Activated T-helper 17 cell treated with anti-CD3 and anti-CD28 coated beads, Interleukin-2, amount 50 U/mL, for 72 hours (primary cell): ENCODE measurements at regions not wholly inside any gene's neighbourhood (a gene's known extent, or its start where the extent isn't known, plus 50 kb on each side); places are given as distances from the start of the nearest gene placed in this dataset.
A peak's percentile ranks its signal among the peaks of the same experiment; 100 is the strongest.

ENCODE experiments used
- ATAC-seq: fragments of 150-1000 bp; cut with Tn5 transposase; replicated peaks from 2 replicates; pipeline ENCODE4 v1.10.0; 2021; ENCODE audit warnings: mild to moderate bottlenecking, moderate library complexity
- H3K27ac Mint-ChIP-seq: one replicate; pipeline ENCODE4 v1.8.0; 2022; ENCODE audit warnings: mixed read lengths
- H3K27me3 Mint-ChIP-seq: one replicate; pipeline ENCODE4 v1.8.0; 2022; ENCODE audit warnings: mixed read lengths
- H3K36me3 Mint-ChIP-seq: one replicate; pipeline ENCODE4 v1.8.0; 2022; ENCODE audit warnings: low read depth, mild to moderate bottlenecking, mixed read lengths
- H3K4me1 Mint-ChIP-seq: one replicate; pipeline ENCODE4 v1.8.0; 2022; ENCODE audit warnings: mixed read lengths
- H3K4me3 Mint-ChIP-seq: one replicate; pipeline ENCODE4 v1.8.0; 2022; ENCODE audit warnings: mild to moderate bottlenecking, mixed read lengths
- H3K9me3 Mint-ChIP-seq: one replicate; pipeline ENCODE4 v1.8.0; 2022; ENCODE audit warnings: mixed read lengths

DNA sequence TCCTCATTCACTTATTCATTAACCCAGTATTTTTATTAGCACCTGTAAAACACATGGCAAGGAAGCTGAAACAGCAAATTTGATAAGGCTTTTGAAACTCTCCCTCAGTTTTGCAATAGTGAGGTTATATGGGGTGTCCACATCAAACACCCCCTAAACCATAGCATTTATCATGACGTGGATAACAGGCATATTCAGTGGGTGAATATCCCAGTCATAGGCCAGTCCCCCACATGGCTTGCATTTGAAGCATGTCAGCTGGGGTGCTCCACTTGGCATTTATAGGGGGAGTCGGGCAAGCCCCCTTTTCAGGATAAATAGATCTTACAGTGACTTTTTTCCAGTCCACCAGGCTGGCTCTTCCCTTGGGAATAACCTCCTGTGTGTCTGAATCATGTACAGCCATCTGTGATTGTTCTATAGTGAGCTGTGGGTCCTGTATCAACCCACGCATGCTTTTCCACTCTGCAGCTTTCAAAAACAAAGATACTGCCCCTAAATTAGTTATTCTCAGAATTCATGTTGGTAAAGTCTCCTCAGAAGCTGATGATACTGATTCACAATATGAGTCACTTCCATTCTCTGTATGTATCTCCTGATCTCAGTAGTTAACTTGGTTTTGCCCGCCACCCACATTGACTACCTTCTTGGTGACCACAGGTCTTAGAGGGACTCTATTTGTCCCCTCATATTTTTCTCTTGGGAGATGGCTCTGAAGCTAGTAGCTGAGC, 84.4 kb upstream of the SPIN1 start:
- peaks cover 21% of the 10 kb centered on the region for H3K27me3 Mint-ChIP-seq
- peak overlapping the region; percentile 75 for H3K27ac Mint-ChIP-seq
- H3K4me3 Mint-ChIP-seq: peak overlapping the region; percentile 45
- H3K36me3 Mint-ChIP-seq: no peaks in the 10 kb centered on the region
- H3K9me3 Mint-ChIP-seq: no peaks in the 10 kb centered on the region
- peak; percentile 94 for ATAC-seq
- peaks cover 21% of the 10 kb centered on the region for H3K4me1 Mint-ChIP-seq

DNA sequence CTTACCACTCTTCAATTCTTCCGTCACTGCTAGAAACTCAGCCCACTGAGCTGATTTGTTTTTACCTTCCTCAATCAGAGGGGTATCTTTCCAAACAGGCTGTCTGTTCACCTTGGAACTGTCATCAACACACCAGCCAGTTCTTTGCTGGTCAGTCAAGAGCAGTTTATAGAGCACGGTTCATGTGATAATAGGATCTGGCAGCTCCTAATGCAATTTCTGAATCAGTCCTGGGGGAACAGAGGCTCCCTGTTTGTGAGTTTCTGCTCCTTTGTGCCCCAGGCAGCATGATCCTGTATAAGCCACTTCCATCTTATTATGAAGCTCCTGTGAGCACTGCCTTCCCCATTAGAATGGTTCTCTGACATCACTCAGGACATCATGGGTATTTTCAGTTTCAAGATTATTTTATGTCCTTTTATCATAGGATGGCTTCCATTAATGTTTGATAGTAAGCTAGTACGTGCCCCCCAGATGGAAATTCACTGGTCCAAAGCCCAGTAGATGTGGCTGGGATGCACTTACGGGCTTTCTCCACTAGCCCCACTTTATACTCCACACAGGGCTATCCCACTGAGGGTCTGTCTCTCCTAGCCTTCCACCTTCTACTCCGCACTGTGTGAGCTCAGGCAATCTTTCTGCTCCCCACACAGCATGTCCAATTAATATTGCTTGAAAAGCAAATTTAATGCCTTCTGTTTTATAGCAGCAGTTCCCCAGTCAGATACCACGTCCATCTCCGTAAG, 85.5 kb upstream of the SPIN1 start:
- peaks cover 17% of the 10 kb centered on the region for H3K27me3 Mint-ChIP-seq
- peak overlapping the region; percentile 45 for H3K4me3 Mint-ChIP-seq
- no peaks in the 10 kb centered on the region for H3K9me3 Mint-ChIP-seq

GRCh38 chr9:88300556-88300955, 87.7 kb upstream of the SPIN1 start:
- Mint-ChIP-seq H3K9me3 (no peaks in the 10 kb centered on the region), H3K27ac (no peak overlapping the region), H3K4me1 (peaks cover 16% of the 10 kb centered on the region), H3K4me3 (no peak overlapping the region), H3K36me3 (no peaks in the 10 kb centered on the region), H3K27me3 (peaks cover 12% of the 10 kb centered on the region)
- no peak for ATAC-seq

More for the DNA sequence above, 85.5 kb upstream of the SPIN1 start:
- ATAC-seq: no peak
- Mint-ChIP-seq H3K27ac (peak overlapping the region; percentile 75), H3K4me1 (peaks cover 21% of the 10 kb centered on the region), H3K36me3 (no peaks in the 10 kb centered on the region)

DNA sequence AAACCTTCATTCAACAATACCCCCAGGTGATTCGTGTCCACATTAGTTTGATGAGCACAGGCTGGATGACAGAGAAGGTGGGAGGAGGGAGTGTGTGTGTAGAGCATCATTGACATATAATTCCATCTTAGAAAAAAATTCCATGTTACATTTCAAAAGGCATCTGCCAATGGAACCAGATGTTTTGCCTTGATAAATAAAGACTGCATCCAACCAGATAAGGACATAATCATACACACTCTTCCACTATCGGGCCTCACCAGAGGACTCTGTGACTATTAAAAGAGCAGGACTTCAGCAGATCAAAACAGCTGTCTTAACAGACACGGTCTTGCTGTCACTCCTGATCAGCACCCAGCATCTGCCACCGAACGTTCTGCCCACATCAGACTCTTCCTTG, 96.4 kb upstream of the SPIN1 start:
- H3K4me1 Mint-ChIP-seq: no peaks in the 10 kb centered on the region
- H3K4me3 Mint-ChIP-seq: no peak overlapping the region
- H3K36me3 Mint-ChIP-seq: no peaks in the 10 kb centered on the region
- H3K27me3 Mint-ChIP-seq: no peaks in the 10 kb centered on the region
- H3K27ac Mint-ChIP-seq: no peak overlapping the region
- ATAC-seq: no peak
- no peaks in the 10 kb centered on the region for H3K9me3 Mint-ChIP-seq

GRCh38 chr9:88291056-88291455, 97.2 kb upstream of the SPIN1 start:
- Mint-ChIP-seq H3K27ac (no peak overlapping the region), H3K9me3 (no peaks in the 10 kb centered on the region), H3K36me3 (no peaks in the 10 kb centered on the region), H3K4me1 (no peaks in the 10 kb centered on the region), H3K27me3 (no peaks in the 10 kb centered on the region), H3K4me3 (no peak overlapping the region)
- no peak for ATAC-seq

- no peaks in the 10 kb centered on the region for H3K27me3 Mint-ChIP-seq
- peaks cover 9% of the 10 kb centered on the region for H3K9me3 Mint-ChIP-seq
- ATAC-seq: no peak
- H3K4me3 Mint-ChIP-seq: no peak overlapping the region
- no peaks in the 10 kb centered on the region for H3K4me1 Mint-ChIP-seq
- no peaks in the 10 kb centered on the region for H3K36me3 Mint-ChIP-seq
- H3K27ac Mint-ChIP-seq: no peak overlapping the region
Observed at GRCh38 chr9:88289532-88289931, 98.7 kb upstream of the SPIN1 start.

GRCh38 chr9:88287972-88288371, 100.3 kb upstream of the SPIN1 start:
- H3K27ac Mint-ChIP-seq: no peak overlapping the region
- H3K36me3 Mint-ChIP-seq: no peaks in the 10 kb centered on the region
- ATAC-seq: no peak
- H3K27me3 Mint-ChIP-seq: no peaks in the 10 kb centered on the region
- peaks cover 9% of the 10 kb centered on the region for H3K9me3 Mint-ChIP-seq
- no peaks in the 10 kb centered on the region for H3K4me1 Mint-ChIP-seq
- no peak overlapping the region for H3K4me3 Mint-ChIP-seq

DNA sequence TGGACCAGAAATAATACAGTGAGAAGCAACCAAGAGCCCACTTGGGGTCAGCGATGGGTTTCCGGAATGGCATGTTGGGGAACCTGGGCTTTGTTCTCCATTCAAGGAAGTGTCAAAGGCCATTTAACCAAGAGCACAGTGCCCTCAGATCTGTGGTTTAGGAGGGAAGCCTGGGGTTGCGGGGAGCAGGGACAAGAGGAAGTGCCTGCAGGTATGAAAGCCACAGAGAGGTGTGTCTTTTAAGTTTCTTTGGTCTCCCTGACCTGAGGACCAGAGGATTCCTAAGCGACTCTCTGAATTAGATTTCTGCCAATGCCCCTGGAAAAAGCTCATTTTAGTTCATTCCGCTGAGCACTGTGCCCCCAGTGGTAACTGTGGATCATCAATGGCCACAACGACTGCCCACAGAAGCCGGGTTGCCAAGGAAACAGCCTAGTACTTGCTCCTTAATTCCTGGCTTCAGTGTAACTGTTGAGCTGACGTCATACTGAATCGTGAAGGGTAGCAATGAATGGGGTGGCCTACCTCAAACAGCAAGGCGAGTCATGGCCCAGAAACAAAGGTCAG, 107.3 kb upstream of the SPIN1 start:
- ATAC-seq: peak; percentile 52
- H3K36me3 Mint-ChIP-seq: no peaks in the 10 kb centered on the region
- peaks cover 10% of the 10 kb centered on the region for H3K27me3 Mint-ChIP-seq
- H3K4me3 Mint-ChIP-seq: no peak overlapping the region
- peaks cover 4% of the 10 kb centered on the region for H3K4me1 Mint-ChIP-seq
- H3K27ac Mint-ChIP-seq: no peak overlapping the region
- H3K9me3 Mint-ChIP-seq: peaks cover 9% of the 10 kb centered on the region

DNA sequence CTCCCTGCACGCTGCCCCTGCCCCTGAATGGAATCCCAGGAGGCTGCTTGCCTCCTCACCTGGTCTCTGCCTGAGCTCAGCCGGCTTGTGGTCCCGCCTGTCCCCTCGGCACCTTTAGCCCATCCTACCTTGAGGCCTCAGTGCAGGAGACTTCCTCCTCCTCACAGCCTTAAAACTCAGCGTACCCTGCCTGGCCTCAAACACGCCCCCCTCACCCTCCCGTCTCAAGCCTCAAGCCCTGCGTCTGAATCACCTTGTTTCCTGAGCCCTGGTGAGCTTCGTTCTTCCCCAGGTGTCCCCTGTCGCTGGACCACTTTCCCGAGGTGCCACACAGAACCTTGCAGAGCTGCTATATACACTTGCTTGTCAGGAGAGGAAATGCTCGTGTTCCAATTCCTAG, 110.2 kb upstream of the SPIN1 start:
- Mint-ChIP-seq H3K4me3 (no peak overlapping the region), H3K27ac (no peak overlapping the region)
- ATAC-seq: no peak

GRCh38 chr9:88274078-88274477, 114.2 kb upstream of the SPIN1 start:
- H3K4me3 Mint-ChIP-seq: no peak overlapping the region
- ATAC-seq: no peak
- H3K9me3 Mint-ChIP-seq: no peaks in the 10 kb centered on the region
- H3K27me3 Mint-ChIP-seq: peaks cover 14% of the 10 kb centered on the region
- H3K27ac Mint-ChIP-seq: no peak overlapping the region
- H3K4me1 Mint-ChIP-seq: no peaks in the 10 kb centered on the region
- H3K36me3 Mint-ChIP-seq: no peaks in the 10 kb centered on the region

More for the DNA sequence above, 110.2 kb upstream of the SPIN1 start:
- peaks cover 14% of the 10 kb centered on the region for H3K27me3 Mint-ChIP-seq
- no peaks in the 10 kb centered on the region for H3K36me3 Mint-ChIP-seq
- H3K4me1 Mint-ChIP-seq: peaks cover 4% of the 10 kb centered on the region
- H3K9me3 Mint-ChIP-seq: no peaks in the 10 kb centered on the region

DNA sequence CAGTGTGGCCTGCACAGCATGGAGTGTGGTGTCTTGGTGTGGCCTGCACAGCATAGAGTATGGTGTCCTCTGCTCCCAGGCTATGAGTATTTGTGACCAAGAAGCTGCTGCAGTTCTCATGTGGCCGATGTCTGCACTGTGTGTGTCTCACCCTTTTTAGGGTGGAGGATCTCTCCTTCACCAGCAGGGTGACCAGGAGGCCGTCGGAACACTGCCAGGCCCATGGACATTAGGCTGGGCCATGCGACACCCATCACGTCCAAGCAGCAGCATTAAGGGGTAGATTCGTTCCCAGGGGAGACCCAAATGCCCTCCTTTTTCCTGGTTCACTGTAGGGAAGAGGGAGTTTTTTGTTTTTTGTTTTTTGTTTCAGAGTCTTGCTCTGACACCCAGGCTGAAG, 115.3 kb upstream of the SPIN1 start:
- H3K36me3 Mint-ChIP-seq: no peaks in the 10 kb centered on the region
- no peaks in the 10 kb centered on the region for H3K9me3 Mint-ChIP-seq
- no peaks in the 10 kb centered on the region for H3K4me1 Mint-ChIP-seq
- H3K4me3 Mint-ChIP-seq: no peak overlapping the region
- no peak for ATAC-seq
- no peak overlapping the region for H3K27ac Mint-ChIP-seq
- H3K27me3 Mint-ChIP-seq: peaks cover 14% of the 10 kb centered on the region

DNA sequence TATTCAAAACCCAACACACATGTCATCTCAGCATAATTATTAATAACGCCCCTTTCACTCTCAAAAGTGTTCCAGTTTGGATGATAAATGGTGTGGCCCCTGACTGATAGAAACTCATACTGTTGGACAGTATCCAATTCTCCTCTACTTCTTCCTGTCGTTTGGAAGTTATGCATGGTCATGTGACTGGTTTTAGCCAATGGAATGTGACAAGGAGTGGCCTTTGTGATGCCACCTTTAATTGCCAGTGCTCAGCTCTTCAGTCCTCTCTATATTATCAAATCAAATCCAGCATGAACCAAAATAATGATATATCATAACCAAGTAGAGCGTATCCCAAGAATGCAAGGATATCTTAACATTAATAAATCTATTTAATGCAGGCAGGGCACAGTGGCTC, 117.8 kb upstream of the SPIN1 start:
- Mint-ChIP-seq H3K4me1 (no peaks in the 10 kb centered on the region), H3K27ac (no peak overlapping the region), H3K9me3 (no peaks in the 10 kb centered on the region), H3K36me3 (no peaks in the 10 kb centered on the region), H3K4me3 (no peak overlapping the region), H3K27me3 (no peaks in the 10 kb centered on the region)
- no peak for ATAC-seq

DNA sequence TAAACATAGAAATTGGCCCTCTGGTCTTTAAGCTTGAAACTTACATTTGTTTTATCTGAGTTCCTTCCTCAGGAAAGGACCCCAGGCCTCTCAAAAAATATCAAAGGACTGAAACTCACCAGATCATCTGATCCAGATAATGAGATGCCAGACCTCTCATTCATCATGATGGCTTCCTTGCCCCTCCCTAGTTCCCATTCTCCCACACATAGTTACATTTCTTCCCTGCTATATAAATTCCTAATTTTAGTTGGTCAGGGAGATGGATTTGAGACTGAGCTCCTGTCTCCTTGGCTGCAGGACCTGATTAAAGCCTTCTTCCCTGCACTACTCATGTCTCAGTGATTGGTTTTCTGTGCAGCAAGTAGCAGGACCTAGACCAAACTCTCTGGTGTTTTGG, 119.4 kb upstream of the SPIN1 start:
- no peak for ATAC-seq
- Mint-ChIP-seq H3K27me3 (no peaks in the 10 kb centered on the region), H3K36me3 (no peaks in the 10 kb centered on the region), H3K9me3 (no peaks in the 10 kb centered on the region), H3K4me3 (no peak overlapping the region), H3K4me1 (no peaks in the 10 kb centered on the region), H3K27ac (no peak overlapping the region)

DNA sequence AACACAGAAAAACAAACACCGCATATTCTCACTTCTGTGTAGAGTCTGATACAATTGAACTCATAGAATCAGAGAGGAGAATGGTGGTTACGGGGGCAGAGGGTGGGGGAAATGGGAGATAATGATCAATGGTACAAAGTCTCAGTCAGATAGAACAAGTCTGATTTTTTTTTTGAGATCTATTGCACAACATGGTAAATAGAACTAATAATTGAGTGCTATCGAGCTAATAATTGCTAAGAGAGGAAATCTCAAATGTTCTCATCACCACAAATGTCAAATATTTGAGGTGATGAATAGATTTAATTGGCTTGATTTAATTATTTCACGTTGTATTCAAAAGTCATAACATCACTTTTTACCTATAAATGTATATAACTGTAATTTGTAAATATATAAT, 121.0 kb upstream of the SPIN1 start:
- no peak for ATAC-seq
- Mint-ChIP-seq H3K27ac (no peak overlapping the region), H3K36me3 (no peaks in the 10 kb centered on the region), H3K27me3 (no peaks in the 10 kb centered on the region), H3K9me3 (no peaks in the 10 kb centered on the region), H3K4me3 (no peak overlapping the region), H3K4me1 (no peaks in the 10 kb centered on the region)

DNA sequence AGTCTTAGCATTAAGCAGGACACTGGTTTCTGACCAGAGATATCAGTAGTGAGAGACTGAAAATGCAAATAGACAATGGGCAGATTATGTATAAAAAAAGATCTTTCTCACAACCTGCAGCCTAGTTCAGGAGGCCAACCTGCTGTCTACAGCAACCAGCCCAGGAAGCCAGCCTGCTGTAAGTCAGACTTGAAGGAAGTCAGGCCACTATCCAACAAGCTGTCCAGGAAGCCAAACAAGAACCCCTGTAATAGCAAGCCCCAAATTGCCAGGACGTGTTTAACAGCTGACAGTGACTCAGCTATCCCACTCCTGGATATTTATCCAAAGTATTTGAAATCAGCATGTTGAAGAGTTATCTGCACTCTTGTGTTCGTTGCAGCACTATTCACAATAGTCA, 121.8 kb upstream of the SPIN1 start:
- H3K27ac Mint-ChIP-seq: no peak overlapping the region
- H3K9me3 Mint-ChIP-seq: no peaks in the 10 kb centered on the region
- ATAC-seq: no peak
- no peaks in the 10 kb centered on the region for H3K4me1 Mint-ChIP-seq
- H3K36me3 Mint-ChIP-seq: no peaks in the 10 kb centered on the region
- H3K27me3 Mint-ChIP-seq: no peaks in the 10 kb centered on the region
- H3K4me3 Mint-ChIP-seq: no peak overlapping the region
